ENCODE measurements at regions not wholly inside any gene's neighbourhood (a gene's known extent, or its start where the extent isn't known, plus 50 kb on each side); places are given as distances from the start of the nearest gene placed in this dataset.

DNA sequence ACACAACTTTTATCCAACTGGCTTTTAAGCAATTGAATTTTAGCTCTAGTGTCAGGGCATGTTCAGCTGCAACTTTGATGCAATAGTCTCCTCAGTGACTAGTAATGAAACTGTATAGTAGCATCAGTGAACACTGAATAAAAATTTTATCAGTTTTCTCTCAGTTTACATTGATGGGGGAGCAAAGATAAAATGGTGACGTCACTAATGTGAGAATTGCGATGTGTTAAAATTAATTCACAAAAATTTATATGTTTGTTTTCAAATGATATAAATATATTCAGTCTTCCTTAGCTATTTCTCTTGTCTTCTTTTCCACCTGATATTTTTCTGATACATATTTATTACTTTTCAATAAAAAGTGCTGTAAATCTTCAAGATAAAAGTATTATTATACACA lies 508.8 kb upstream of the AGA start:
- DNase-seq (ENCODE audit: low read depth) = no peak
- TF ChIP-seq, protein P1, sequence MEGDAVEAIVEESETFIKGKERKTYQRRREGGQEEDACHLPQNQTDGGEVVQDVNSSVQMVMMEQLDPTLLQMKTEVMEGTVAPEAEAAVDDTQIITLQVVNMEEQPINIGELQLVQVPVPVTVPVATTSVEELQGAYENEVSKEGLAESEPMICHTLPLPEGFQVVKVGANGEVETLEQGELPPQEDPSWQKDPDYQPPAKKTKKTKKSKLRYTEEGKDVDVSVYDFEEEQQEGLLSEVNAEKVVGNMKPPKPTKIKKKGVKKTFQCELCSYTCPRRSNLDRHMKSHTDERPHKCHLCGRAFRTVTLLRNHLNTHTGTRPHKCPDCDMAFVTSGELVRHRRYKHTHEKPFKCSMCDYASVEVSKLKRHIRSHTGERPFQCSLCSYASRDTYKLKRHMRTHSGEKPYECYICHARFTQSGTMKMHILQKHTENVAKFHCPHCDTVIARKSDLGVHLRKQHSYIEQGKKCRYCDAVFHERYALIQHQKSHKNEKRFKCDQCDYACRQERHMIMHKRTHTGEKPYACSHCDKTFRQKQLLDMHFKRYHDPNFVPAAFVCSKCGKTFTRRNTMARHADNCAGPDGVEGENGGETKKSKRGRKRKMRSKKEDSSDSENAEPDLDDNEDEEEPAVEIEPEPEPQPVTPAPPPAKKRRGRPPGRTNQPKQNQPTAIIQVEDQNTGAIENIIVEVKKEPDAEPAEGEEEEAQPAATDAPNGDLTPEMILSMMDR (IDR thresholded peaks at IDR 0.05; ENCODE audit: insufficient read depth, low read length) = no peak

DNA sequence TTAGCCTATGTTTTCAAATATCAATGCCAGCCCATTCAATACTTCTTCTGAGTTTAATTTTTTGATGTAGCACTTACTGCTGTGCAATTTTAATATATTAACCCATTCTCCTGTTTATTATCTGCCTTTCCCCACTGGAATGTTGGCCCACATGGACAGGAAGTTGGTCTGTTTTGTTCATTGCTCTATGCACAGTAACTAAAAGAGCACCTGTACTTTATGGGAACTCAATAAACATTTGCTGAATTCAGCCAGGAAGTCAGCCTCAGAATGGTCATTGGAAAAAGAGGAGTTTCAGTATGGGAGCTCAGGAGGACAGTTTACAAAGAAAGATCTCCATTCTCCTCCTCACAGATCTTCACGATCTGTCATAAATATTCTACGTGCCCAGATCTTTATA lies 510.5 kb upstream of the AGA start:
- no peak for DNase-seq (ENCODE audit: low read depth)
- TF ChIP-seq, protein P1 (IDR thresholded peaks at IDR 0.05; ENCODE audit: insufficient read depth, low read length) = no peak
- H3K4me3 ChIP-seq (ENCODE audit: low read depth, low read length) = no peak overlapping the region

More for the DNA sequence above, 508.8 kb upstream of the AGA start:
- H3K4me3 ChIP-seq (ENCODE audit: low read depth, low read length) = no peak overlapping the region

DNA sequence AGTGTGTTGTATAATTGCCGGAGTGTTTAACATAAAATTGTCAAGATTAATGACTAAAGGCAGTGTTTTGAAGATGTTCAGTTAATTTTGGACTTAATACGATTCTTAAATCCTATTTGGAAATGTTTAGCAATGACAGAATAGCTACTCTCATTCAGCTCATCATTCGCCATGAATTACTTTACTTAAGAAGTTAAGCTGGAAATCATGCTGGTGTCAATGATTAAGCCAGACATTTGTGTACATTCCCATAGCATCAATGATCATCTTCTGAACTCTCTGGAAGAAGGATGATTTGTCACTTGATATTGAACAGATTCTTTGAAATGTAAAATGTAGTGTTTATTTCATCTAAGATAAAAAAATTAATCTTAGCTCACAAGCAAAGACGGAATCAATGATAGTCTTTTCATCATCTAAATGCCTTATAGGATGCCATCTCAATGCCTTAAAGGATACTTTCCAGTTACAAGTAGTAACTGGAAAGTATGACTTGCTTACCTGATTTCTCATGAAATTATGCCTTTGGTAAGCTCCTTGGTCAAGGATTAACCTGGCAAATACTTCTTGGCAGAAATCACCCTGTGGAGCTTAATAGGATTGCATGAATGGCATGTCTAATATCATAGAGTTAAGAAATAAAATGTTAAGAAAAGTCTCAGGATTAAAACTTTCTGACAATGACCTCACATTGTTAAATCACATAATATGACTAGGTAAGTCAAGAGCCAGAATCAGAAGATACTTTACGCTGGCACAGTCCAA lies 515.5 kb upstream of the AGA start:
- no peak for DNase-seq (ENCODE audit: low read depth)
- TF ChIP-seq, protein P1 (IDR thresholded peaks at IDR 0.05; ENCODE audit: insufficient read depth, low read length) = no peak

DNA sequence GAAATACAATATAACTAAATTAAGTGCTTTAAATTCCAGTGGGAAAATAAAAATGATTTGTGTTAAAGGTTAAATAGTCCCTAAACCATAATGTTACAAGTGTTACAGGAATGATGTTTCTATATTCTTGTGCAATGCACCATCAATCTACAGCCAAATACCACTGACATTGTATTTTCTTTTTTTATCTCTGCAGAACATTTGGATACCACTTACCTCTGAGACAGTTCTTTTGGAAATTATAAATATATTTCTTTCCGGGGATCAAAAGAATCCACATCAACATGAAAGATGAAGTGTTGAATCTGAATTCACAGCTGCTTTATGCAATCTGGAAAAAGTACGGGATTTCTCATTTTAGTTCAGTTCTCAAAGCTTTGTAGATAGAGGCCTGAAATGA lies 518.3 kb upstream of the AGA start:
- TF ChIP-seq, protein P1 (IDR thresholded peaks at IDR 0.05; ENCODE audit: insufficient read depth, low read length) = no peak
- no peak for DNase-seq (ENCODE audit: low read depth)
- H3K4me3 ChIP-seq (ENCODE audit: low read depth, low read length) = no peak overlapping the region

More for the DNA sequence above, 515.5 kb upstream of the AGA start:
- H3K4me3 ChIP-seq (ENCODE audit: low read depth, low read length) = no peak overlapping the region

DNA sequence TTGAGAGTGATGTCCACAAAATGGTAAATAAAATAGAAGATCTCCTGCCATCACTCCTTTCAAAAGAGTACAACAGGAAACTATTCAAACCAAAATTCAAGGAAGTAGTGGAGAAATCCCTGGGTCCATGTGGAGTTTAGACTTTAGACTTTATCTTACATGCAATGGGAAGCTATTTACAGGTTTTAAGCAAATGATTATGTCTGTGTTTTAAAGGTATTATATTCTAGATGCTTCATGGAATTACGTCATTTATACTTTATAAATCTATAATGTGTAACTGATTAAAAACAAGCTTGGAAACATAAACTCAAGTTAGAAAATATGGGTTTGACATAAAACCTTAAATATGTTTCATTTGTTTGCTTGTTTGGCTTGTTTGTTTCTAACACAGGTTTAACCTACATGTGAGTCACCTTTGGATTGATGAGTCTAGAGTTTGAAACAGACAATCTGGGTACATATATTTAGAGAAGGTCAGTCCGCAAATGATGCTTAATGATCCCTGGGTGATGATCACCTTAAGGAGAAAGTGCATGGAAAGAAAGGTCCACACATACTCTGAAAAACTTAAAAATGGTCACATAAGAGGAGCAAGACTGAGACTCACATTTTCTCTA lies 519.6 kb upstream of the AGA start:
- TF ChIP-seq, protein P1 (IDR thresholded peaks at IDR 0.05; ENCODE audit: insufficient read depth, low read length) = no peak
- H3K4me3 ChIP-seq (ENCODE audit: low read depth, low read length) = no peak overlapping the region
- no peak for DNase-seq (ENCODE audit: low read depth)

DNA sequence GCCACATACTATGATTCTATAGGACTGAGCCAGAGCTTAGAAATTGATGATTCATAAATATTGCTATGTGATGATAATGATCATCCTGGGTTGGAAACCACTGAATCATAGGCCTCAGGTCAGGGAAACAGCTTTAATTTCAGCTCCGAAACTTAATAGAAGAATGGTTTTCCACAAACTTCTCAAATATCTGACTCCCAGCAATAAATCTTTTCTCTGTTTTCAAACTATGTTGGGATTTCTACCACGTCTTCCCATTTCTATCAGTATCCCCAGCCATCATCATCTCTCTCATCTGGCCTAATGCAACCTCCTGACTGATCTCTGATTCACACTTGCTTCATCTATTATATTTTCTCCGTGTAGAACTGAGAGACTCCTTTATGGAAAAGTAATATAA lies 521.8 kb upstream of the AGA start:
- DNase-seq (ENCODE audit: low read depth) = no peak
- H3K4me3 ChIP-seq (ENCODE audit: low read depth, low read length) = no peak overlapping the region
- TF ChIP-seq, protein P1 (IDR thresholded peaks at IDR 0.05; ENCODE audit: insufficient read depth, low read length) = no peak
